Fibroblast of lung (primary cell): ENCODE measurements at regions not wholly inside any gene's neighbourhood (a gene's known extent, or its start where the extent isn't known, plus 50 kb on each side); places are given as distances from the start of the nearest gene placed in this dataset.

Source experiments
- CTCF ChIP-seq, 2 donors: IDR thresholded peaks in 1 of 2; conservative IDR thresholded peaks in 1 of 2; 1 replicate in 1 of 2; 2 replicates in 1 of 2; pipeline ENCODE4 v1.5.1; 2011 to 2012; ENCODE audit warnings: low read length in 2 of 2, control low read depth in 1 of 2, inconsistent platforms in 1 of 2, low read depth in 1 of 2, mild to moderate bottlenecking in 1 of 2
- EZH2 ChIP-seq: IDR thresholded peaks from 2 replicates; pipeline ENCODE4 v1.5.1; 2012; ENCODE audit warnings: low read length, control low read depth, mild to moderate bottlenecking; ENCODE audit errors: missing control alignments

DNA sequence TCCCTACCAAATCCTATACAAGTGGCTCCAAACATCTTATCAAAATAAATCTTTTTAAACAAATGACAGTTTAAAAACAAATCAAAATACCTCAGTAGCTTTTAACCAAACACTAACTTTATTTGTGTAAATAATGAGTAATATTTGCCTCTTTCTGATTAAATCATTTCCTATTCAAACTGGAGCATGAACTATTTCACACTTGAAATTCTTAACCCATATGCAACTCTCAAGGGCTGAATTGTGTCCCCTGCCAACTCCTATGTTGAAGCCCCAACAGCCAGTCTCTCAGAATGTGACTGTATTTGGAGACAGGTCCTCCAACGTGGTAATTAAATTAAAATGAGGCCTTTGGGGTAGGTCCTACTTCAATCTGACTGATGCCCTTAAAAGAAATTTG lies 55.9 kb upstream of the MCTP2 start:
- no peak for TF ChIP-seq CTCF (conservative IDR thresholded peaks at IDR 0.05 in 1 of 2, IDR thresholded peaks at IDR 0.05 in 1 of 2; ENCODE audit: low read depth in 1 of 2, low read length in 2 of 2)
- TF ChIP-seq EZH2, result no peak
